GM18505 (cell line): ENCODE measurements at regions not wholly inside any gene's neighbourhood (a gene's known extent, or its start where the extent isn't known, plus 50 kb on each side); places are given as distances from the start of the nearest gene placed in this dataset.

Source experiments
- ATAC-seq: cut with Tn5 transposase; IDR thresholded peaks from one replicate; pipeline ENCODE4 v1.9.1; 2021; ENCODE audit not compliant: unreplicated experiment
- POLR2A ChIP-seq: IDR thresholded peaks from 4 replicates; pipeline ENCODE4 v1.6.1; 2011; ENCODE audit warnings: borderline replicate concordance; ENCODE audit not compliant: insufficient read depth, insufficient read length; ENCODE audit errors: extremely low read depth

DNA sequence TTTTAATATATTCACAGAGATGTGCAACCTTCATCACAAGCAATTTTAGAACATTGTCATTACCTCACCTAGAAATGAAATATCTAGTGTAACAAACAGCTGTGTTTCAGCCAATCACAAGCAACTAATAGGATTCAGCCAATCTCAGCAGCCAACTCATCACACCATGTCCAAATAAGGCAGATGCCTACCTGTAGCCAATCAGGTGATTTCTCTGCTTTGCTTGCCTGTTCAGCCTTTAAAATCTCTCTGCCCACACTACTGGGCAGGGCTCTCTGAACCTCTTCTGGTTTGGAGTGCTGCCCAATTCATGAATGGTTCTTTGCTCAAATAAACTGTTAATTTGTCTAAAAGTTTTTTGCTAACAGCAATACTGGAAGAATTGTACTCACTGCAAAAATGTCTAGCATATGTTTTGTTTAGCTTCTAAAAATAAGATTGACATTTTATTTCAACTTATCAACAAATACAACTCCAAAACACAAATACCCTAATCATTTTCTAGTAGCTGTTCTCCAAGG, 52.4 kb upstream of the IGFBP7 start:
- no peak for TF ChIP-seq POLR2A
- no peak for ATAC-seq
